RWPE1 (cell line): ENCODE measurements at regions not wholly inside any gene's neighbourhood (a gene's known extent, or its start where the extent isn't known, plus 50 kb on each side); places are given as distances from the start of the nearest gene placed in this dataset.

ENCODE experiments used
- CTCF ChIA-PET: fragments of 350-600 bp; sonication (Branson Sonifier 250); formaldehyde crosslinking; extraction: SDS; loops from one replicate; lab custom pipeline; 2021; lab: Yijun Ruan, JAX
- POLR2A ChIA-PET: fragments of 400-600 bp; formaldehyde crosslinking; extraction: SDS; loops from one replicate; lab custom pipeline; 2020; ENCODE audit warnings: antibody characterized with exemption; ENCODE audit not compliant: low non-redundant PET; lab: Yijun Ruan, JAX
- DNase-seq: peaks from one replicate; pipeline ENCODE4 v3.0.0; 2012; ENCODE audit warnings: low spot score
- H3K27ac ChIP-seq: fragments of 450-650 bp; 2 replicates; pipeline ENCODE4 v1.5.1; 2017
- TF ChIP-seq, protein P1 (sequence below): fragments of 450-650 bp; conservative IDR thresholded peaks from 2 replicates; pipeline ENCODE4 v1.5.1; 2017; ENCODE audit warnings: low read depth, mild to moderate bottlenecking

DNA sequence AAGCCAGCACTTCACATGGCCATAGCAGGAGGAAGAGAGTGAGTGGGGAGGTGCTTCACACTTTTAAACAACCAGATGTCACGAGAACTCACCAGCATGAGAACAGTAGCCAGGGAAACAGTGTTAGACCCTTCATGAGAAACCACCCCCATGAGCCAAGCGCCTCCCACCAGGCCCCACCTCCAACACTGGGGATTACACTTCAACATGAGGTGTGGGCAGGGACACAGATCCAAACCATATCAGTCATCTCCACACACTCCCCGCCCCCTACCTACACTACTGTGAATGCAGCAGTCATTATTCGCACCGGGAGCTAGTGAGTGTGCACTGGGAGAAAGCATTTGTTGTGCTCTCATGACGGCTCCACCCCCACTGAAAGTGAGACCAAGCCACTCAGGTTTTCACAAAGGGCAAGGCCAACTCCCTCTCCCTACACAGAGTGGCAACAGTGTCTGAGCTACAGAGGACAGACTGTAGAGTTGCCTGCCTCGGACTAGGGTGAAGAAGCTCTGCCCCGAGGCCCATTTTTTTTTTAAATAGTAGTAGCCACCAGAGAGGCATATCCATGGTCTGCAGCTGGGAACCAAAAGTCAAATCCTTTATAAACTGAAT is 125.6 kb downstream of the BARHL2 start:
- no peak overlapping the region for H3K27ac ChIP-seq
- DNase-seq = no peak
- TF ChIP-seq, protein P1, sequence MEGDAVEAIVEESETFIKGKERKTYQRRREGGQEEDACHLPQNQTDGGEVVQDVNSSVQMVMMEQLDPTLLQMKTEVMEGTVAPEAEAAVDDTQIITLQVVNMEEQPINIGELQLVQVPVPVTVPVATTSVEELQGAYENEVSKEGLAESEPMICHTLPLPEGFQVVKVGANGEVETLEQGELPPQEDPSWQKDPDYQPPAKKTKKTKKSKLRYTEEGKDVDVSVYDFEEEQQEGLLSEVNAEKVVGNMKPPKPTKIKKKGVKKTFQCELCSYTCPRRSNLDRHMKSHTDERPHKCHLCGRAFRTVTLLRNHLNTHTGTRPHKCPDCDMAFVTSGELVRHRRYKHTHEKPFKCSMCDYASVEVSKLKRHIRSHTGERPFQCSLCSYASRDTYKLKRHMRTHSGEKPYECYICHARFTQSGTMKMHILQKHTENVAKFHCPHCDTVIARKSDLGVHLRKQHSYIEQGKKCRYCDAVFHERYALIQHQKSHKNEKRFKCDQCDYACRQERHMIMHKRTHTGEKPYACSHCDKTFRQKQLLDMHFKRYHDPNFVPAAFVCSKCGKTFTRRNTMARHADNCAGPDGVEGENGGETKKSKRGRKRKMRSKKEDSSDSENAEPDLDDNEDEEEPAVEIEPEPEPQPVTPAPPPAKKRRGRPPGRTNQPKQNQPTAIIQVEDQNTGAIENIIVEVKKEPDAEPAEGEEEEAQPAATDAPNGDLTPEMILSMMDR = no peak
- POLR2A ChIA-PET = no interaction called here
- CTCF ChIA-PET = interaction anchor here (1.1 kb wide), 1 partner anchor 12 kb away, joined by 9 read pairs; no protein-coding TSS in a partner anchor

DNA sequence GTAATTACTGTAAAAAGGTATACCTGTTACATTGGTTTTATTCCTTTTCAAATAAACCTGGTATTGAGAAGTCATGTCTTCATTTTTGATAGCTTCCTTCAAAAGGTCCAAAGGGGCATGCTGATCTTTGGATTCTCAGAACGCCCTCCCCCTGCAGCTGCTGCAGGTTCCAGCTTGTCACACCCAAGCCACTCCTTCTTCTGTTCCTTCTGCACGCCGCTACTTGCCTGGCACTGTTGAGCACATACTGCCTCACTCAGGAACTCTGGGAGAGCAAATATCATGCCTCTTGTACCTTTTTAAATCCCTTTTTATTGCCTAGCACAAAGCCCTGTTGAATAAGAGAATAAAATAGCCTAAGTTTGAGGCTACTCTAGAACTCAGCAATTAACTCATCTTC is 136.9 kb downstream of the BARHL2 start:
- TF ChIP-seq, protein P1 = no peak
- no peak overlapping the region for H3K27ac ChIP-seq
- peak; percentile 18 for DNase-seq
- ChIA-PET CTCF (interaction anchor here (0.6 to 1.0 kb wide), 2 partner anchors 33 to 341 kb away, joined by 3 read pairs; no protein-coding TSS in a partner anchor), POLR2A (no interaction called here)

DNA sequence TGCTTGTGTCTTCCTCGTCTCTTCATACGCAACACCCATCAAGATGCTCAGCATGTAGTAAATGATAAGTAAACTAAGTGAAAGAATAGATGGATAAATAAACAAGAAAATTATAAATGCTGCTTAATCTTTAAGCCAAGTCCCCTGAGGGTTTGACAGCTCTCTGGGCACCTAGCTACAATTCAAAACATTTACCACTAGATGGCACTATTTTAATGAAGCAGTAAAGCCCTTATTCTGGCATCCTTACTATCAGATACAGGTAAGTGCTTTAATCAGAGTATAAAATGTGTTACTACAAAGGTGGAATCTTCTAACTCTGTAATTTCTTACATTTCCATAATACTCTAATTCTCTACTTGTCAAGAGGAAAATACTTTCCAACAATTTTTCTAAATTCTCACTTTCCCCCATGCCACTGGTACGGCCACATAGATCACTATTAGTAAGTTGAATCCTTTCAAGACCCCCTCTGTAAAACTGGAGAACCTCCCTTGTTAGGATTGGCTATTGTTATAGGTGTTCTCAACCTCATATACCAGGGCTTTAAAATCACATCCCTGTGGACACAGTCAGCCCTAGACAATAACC is 137.8 kb downstream of the BARHL2 start:
- no peak overlapping the region for H3K27ac ChIP-seq
- POLR2A ChIA-PET = no interaction called here
- CTCF ChIA-PET = interaction anchor here (0.5 to 1.2 kb wide), 6 partner anchors 10 to 340 kb away, joined by 3 to 9 read pairs (median 4); no protein-coding TSS in a partner anchor
- TF ChIP-seq, protein P1 = peak; percentile 75
- peak; percentile 60 for DNase-seq

DNA sequence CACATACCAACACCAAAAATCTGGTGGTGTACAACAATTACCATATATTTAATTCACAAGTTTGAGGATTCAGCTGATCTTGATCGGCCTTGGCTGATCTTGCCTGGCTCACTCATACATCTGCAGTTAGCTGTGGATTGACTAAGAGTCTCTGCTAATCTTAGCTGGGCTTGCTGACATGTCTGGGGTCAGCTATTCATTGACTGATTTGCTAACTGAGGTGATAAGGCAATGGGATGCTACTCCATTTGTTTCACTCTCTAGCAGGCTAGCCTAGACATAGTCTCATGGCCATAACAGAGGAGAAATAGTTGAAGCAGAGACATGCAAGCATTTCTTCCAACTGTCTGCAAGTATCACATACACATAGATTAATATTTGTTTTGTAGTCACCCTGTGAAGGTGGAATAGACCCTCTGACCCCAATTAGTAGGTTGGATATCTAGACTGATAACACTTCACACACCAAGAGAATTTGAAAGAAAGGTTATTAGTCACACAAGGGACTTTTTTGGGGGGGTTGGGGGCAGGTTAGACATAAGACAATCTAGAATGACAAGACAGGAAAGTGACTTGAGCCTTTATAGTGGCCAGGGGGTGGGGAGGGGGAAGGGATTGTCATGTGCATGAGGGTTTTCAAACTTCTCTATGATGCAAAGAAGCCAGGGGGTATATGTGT is 142.3 kb downstream of the BARHL2 start:
- TF ChIP-seq, protein P1 = no peak
- POLR2A ChIA-PET = no interaction called here
- no peak for DNase-seq
- CTCF ChIA-PET = no interaction called here
- H3K27ac ChIP-seq = no peak overlapping the region

DNA sequence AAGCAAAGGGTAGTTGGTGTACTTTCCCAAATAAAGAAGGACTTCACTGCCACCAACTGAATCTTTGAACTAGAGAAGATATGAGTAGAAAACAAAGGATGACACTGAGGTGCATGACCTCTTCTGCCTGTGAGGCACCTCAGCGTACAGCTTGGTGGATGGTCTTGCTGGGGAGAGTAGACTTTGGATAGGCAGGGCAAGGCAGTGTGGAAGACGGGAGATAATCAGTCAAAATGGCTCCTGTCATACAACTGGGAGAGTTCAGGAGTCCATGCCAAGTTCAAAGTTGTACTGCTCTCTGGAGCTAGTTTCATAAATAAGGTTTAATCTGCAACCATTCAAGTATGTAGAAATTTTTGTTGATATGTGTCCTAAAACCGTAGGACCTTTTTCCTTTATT is 143.4 kb downstream of the BARHL2 start:
- POLR2A ChIA-PET = no interaction called here
- DNase-seq = no peak
- CTCF ChIA-PET = no interaction called here

DNA sequence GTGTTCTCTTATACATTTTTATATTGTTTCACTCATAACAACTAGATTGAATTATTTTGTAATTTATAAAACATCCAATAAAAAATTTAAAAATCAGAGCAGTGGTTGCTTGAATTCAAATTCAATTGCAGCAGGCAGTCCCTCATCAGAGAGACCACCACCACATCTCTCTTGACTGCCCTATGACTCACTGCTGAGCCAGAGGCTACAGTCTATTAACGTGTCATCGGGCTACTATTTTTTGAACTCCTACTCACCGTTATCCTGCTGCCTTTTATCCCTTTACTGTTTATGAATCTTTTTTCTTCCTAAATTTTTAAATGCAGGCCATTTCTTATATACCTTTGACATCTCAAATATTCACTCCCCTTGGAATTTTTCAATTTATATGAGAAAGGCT is 144.7 kb downstream of the BARHL2 start:
- TF ChIP-seq, protein P1 = no peak
- ChIA-PET CTCF (no interaction called here), POLR2A (no interaction called here)
- no peak overlapping the region for H3K27ac ChIP-seq
- DNase-seq = no peak

More for the DNA sequence above, 143.4 kb downstream of the BARHL2 start:
- TF ChIP-seq, protein P1 = no peak
- H3K27ac ChIP-seq = no peak overlapping the region
